ENCODE measurements at regions not wholly inside any gene's neighbourhood (a gene's known extent, or its start where the extent isn't known, plus 50 kb on each side); places are given as distances from the start of the nearest gene placed in this dataset.
"Not testable (repeated sequence)": the region's sequence is repeated elsewhere in the genome, so short reads cannot be mapped to it uniquely, and the experiment has no call there.

- no peak for DNase-seq (ENCODE audit: low spot score)
Observed at GRCh38 chr11:129729216-129729615, 86.4 kb upstream of the TMEM45B start.

- no peak for DNase-seq (ENCODE audit: low spot score)
Observed at GRCh38 chr11:129729823-129730222, 85.8 kb upstream of the TMEM45B start.

- no peak for DNase-seq (ENCODE audit: low spot score)
Observed at GRCh38 chr11:129731316-129731715, 84.3 kb upstream of the TMEM45B start.

GRCh38 chr11:129732941-129733340, 82.7 kb upstream of the TMEM45B start:
- no peak for DNase-seq (ENCODE audit: low spot score)

- no peak for DNase-seq (ENCODE audit: low spot score)
Observed at GRCh38 chr11:129733384-129733783, 82.3 kb upstream of the TMEM45B start.

GRCh38 chr11:129733981-129734380, 81.7 kb upstream of the TMEM45B start:
- DNase-seq (ENCODE audit: low spot score): no peak

GRCh38 chr11:129734654-129735053, 81.0 kb upstream of the TMEM45B start:
- DNase-seq (ENCODE audit: low spot score): no peak

- no peak for DNase-seq (ENCODE audit: low spot score)
Observed at GRCh38 chr11:129737831-129738230, 77.8 kb upstream of the TMEM45B start.

GRCh38 chr11:129738242-129738641, 77.4 kb upstream of the TMEM45B start:
- DNase-seq (ENCODE audit: low spot score): no peak

GRCh38 chr11:129739339-129739738, 76.3 kb upstream of the TMEM45B start:
- no peak for DNase-seq (ENCODE audit: low spot score)

- DNase-seq (ENCODE audit: low spot score): no peak
Observed at GRCh38 chr11:129740125-129740719, 75.4 kb upstream of the TMEM45B start.

- DNase-seq (ENCODE audit: low spot score): no peak
Observed at GRCh38 chr11:129743112-129743815, 72.4 kb upstream of the TMEM45B start.

- DNase-seq (ENCODE audit: low spot score): no peak
Observed at GRCh38 chr11:129747071-129747470, 68.6 kb upstream of the TMEM45B start.

- DNase-seq (ENCODE audit: low spot score): no peak
Observed at GRCh38 chr11:129749141-129749540, 66.5 kb upstream of the TMEM45B start.

GRCh38 chr11:129750343-129751292, 65.0 kb upstream of the TMEM45B start:
- DNase-seq (ENCODE audit: low spot score): peak; percentile 59

- DNase-seq (ENCODE audit: low spot score): no peak
Observed at GRCh38 chr11:129751511-129751910, 64.1 kb upstream of the TMEM45B start.

GRCh38 chr11:129763569-129763968, 52.1 kb upstream of the TMEM45B start:
- not testable (repeated sequence) for DNase-seq (ENCODE audit: low spot score)

GRCh38 chr11:129764204-129764603, 51.4 kb upstream of the TMEM45B start:
- not testable (repeated sequence) for DNase-seq (ENCODE audit: low spot score)

Data from putamen (tissue), 1 donor.